PC-3 (cell line): ENCODE measurements at regions not wholly inside any gene's neighbourhood (a gene's known extent, or its start where the extent isn't known, plus 50 kb on each side); places are given as distances from the start of the nearest gene placed in this dataset.

Source experiments
- EZH2phosphoT487 ChIP-seq: fragments of 300-600 bp; sonication (generic); IDR thresholded peaks from 2 replicates; pipeline ENCODE4 v1.6.1; 2018; ENCODE audit warnings: mild to moderate bottlenecking, antibody characterized with exemption, low read length, borderline replicate concordance
- TF ChIP-seq, protein P1 (sequence below): fragments of 300-600 bp; sonication (generic); conservative IDR thresholded peaks from 2 replicates; pipeline ENCODE4 v1.5.1; 2017; ENCODE audit warnings: antibody characterized with exemption, low read depth, mild to moderate bottlenecking, low read length

DNA sequence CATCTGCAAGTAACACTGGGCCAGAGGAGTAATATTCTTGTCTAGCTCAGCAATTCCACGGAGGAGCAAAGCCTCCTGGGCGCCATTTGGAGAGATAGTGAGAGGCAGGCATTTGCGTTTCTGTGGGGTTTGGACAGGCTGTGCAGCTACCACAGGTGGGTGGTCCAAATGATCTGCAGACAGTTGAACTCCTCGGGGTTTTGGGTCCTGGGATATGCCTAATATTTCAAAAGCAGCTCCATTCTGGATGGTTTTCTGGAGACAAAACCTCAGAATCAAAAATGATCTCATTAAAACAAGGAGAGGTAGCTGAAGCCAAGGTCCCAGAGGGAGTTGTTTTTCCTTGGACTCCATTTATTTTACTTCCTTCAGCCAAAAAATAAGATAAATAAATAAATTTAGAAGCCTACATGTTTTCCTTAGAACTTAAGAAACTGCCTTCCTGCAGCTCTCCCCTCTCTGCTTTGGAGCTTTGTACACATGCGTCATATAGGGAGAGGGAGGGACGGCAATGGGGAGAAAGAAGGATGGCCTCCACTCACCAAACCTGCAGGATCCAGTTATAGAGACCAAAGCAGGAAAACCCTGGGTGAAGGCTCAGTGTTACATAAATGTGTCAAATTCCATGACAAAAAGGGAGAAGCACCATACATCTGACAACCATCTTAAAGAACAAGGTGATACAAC is 227.3 kb upstream of the DAAM1 start:
- TF ChIP-seq, protein P1, sequence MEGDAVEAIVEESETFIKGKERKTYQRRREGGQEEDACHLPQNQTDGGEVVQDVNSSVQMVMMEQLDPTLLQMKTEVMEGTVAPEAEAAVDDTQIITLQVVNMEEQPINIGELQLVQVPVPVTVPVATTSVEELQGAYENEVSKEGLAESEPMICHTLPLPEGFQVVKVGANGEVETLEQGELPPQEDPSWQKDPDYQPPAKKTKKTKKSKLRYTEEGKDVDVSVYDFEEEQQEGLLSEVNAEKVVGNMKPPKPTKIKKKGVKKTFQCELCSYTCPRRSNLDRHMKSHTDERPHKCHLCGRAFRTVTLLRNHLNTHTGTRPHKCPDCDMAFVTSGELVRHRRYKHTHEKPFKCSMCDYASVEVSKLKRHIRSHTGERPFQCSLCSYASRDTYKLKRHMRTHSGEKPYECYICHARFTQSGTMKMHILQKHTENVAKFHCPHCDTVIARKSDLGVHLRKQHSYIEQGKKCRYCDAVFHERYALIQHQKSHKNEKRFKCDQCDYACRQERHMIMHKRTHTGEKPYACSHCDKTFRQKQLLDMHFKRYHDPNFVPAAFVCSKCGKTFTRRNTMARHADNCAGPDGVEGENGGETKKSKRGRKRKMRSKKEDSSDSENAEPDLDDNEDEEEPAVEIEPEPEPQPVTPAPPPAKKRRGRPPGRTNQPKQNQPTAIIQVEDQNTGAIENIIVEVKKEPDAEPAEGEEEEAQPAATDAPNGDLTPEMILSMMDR, result no peak
- no peak for TF ChIP-seq EZH2phosphoT487
